ENCODE measurements at regions not wholly inside any gene's neighbourhood (a gene's known extent, or its start where the extent isn't known, plus 50 kb on each side); places are given as distances from the start of the nearest gene placed in this dataset.

- TF ChIP-seq, protein P1, sequence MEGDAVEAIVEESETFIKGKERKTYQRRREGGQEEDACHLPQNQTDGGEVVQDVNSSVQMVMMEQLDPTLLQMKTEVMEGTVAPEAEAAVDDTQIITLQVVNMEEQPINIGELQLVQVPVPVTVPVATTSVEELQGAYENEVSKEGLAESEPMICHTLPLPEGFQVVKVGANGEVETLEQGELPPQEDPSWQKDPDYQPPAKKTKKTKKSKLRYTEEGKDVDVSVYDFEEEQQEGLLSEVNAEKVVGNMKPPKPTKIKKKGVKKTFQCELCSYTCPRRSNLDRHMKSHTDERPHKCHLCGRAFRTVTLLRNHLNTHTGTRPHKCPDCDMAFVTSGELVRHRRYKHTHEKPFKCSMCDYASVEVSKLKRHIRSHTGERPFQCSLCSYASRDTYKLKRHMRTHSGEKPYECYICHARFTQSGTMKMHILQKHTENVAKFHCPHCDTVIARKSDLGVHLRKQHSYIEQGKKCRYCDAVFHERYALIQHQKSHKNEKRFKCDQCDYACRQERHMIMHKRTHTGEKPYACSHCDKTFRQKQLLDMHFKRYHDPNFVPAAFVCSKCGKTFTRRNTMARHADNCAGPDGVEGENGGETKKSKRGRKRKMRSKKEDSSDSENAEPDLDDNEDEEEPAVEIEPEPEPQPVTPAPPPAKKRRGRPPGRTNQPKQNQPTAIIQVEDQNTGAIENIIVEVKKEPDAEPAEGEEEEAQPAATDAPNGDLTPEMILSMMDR (IDR thresholded peaks at IDR 0.05 in 4 of 5, conservative IDR thresholded peaks at IDR 0.05 in 1 of 5), result no peak
- no peak for TF ChIP-seq POLR2A (IDR thresholded peaks at IDR 0.05)
Observed at GRCh38 chr7:1384113-1384415, 75.2 kb downstream of the MICALL2 start.

All from gastrocnemius medialis (tissue), 4 donors.